Neural cell (in vitro differentiated cells): ENCODE measurements at regions not wholly inside any gene's neighbourhood (a gene's known extent, or its start where the extent isn't known, plus 50 kb on each side); places are given as distances from the start of the nearest gene placed in this dataset.

Experiments
- EP300 ChIP-seq: fragments of 450-650 bp; conservative IDR thresholded peaks from 2 replicates; pipeline ENCODE4 v1.6.1; 2014; ENCODE audit warnings: antibody characterized with exemption, mild to moderate bottlenecking, moderate library complexity; ENCODE audit not compliant: poor library complexity, severe bottlenecking
- EZH2 ChIP-seq: fragments of 200-600, 300-800 bp; shearing (Covaris generic), sonication (generic); IDR thresholded peaks from 2 replicates; pipeline ENCODE4 v1.6.1; 2014; ENCODE audit warnings: antibody characterized with exemption, low read length, borderline replicate concordance, mild to moderate bottlenecking; ENCODE audit not compliant: insufficient read depth, poor library complexity, severe bottlenecking
- POLR2AphosphoS5 ChIP-seq: IDR thresholded peaks from 2 replicates; pipeline ENCODE4 v1.6.1; 2012
- SMC3 ChIP-seq: fragments of 450-650 bp; conservative IDR thresholded peaks from 2 replicates; pipeline ENCODE4 v1.6.1; 2014; ENCODE audit warnings: antibody characterized with exemption, mild to moderate bottlenecking, moderate library complexity; ENCODE audit not compliant: poor library complexity
- TF ChIP-seq, protein P1 (sequence below): fragments of 450-650 bp; IDR thresholded peaks from 2 replicates; pipeline ENCODE4 v1.5.1; 2014; ENCODE audit warnings: antibody characterized with exemption, mild to moderate bottlenecking, moderate library complexity; ENCODE audit not compliant: poor library complexity, severe bottlenecking
- TF ChIP-seq, protein P2 (sequence below): IDR thresholded peaks from 2 replicates; pipeline ENCODE4 v1.6.1; 2012; ENCODE audit warnings: borderline replicate concordance

DNA sequence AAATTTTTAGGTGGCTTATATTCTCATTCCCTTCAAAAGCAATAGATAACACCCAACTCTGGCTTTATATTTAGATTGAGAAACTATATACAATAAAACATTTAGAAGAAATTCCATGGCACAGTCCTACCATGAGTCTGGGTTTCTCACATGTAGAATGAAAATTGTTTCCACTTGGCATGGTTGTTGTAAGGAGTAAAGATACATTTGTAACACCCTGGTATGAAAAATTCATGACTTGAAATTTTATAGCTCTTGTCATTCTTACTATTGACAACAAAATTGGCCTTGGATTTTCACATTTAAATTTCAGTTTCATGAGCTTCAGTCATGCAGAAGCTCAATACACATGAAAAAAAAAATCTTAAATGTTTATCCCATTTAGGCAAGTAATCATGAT lies 92.5 kb upstream of the CBLN2 start:
- TF ChIP-seq, protein P1, sequence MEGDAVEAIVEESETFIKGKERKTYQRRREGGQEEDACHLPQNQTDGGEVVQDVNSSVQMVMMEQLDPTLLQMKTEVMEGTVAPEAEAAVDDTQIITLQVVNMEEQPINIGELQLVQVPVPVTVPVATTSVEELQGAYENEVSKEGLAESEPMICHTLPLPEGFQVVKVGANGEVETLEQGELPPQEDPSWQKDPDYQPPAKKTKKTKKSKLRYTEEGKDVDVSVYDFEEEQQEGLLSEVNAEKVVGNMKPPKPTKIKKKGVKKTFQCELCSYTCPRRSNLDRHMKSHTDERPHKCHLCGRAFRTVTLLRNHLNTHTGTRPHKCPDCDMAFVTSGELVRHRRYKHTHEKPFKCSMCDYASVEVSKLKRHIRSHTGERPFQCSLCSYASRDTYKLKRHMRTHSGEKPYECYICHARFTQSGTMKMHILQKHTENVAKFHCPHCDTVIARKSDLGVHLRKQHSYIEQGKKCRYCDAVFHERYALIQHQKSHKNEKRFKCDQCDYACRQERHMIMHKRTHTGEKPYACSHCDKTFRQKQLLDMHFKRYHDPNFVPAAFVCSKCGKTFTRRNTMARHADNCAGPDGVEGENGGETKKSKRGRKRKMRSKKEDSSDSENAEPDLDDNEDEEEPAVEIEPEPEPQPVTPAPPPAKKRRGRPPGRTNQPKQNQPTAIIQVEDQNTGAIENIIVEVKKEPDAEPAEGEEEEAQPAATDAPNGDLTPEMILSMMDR, result no peak
- TF ChIP-seq POLR2AphosphoS5 (no peak), EZH2 (no peak), EP300 (no peak), SMC3 (no peak)
- TF ChIP-seq, protein P2, sequence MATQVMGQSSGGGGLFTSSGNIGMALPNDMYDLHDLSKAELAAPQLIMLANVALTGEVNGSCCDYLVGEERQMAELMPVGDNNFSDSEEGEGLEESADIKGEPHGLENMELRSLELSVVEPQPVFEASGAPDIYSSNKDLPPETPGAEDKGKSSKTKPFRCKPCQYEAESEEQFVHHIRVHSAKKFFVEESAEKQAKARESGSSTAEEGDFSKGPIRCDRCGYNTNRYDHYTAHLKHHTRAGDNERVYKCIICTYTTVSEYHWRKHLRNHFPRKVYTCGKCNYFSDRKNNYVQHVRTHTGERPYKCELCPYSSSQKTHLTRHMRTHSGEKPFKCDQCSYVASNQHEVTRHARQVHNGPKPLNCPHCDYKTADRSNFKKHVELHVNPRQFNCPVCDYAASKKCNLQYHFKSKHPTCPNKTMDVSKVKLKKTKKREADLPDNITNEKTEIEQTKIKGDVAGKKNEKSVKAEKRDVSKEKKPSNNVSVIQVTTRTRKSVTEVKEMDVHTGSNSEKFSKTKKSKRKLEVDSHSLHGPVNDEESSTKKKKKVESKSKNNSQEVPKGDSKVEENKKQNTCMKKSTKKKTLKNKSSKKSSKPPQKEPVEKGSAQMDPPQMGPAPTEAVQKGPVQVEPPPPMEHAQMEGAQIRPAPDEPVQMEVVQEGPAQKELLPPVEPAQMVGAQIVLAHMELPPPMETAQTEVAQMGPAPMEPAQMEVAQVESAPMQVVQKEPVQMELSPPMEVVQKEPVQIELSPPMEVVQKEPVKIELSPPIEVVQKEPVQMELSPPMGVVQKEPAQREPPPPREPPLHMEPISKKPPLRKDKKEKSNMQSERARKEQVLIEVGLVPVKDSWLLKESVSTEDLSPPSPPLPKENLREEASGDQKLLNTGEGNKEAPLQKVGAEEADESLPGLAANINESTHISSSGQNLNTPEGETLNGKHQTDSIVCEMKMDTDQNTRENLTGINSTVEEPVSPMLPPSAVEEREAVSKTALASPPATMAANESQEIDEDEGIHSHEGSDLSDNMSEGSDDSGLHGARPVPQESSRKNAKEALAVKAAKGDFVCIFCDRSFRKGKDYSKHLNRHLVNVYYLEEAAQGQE, result peak; percentile 25
